ENCODE measurements at regions not wholly inside any gene's neighbourhood (a gene's known extent, or its start where the extent isn't known, plus 50 kb on each side); places are given as distances from the start of the nearest gene placed in this dataset.

GRCh38 chr20:22403022-22403631 lies 181.2 kb downstream of the FOXA2 start (continued):
- TF ChIP-seq ZFP90 (CRISPR knock-in tag; IDR thresholded peaks at IDR 0.05; ENCODE audit: borderline replicate concordance) (0 out of 2 replicates have a peak, but pooled peaks have one; percentile 74), LRRFIP1 (CRISPR knock-in tag; conservative IDR thresholded peaks at IDR 0.05) (no peak), ZUFSP (CRISPR knock-in tag; IDR thresholded peaks at IDR 0.05; ENCODE audit: borderline replicate concordance) (no peak), NCOA2 (CRISPR knock-in tag; IDR thresholded peaks at IDR 0.05) (peak; percentile 31; the same call in 1 of the 2 replicates), SOX6 (IDR thresholded peaks at IDR 0.05) (no peak), SOX6 (CRISPR knock-in tag; IDR thresholded peaks at IDR 0.05) (peak; percentile 89), JARID2 (CRISPR knock-in tag; IDR thresholded peaks at IDR 0.05; ENCODE audit: insufficient replicate concordance) (no peak), SOX13 (IDR thresholded peaks at IDR 0.05) (peak; percentile 85), SOX13 (CRISPR knock-in tag; conservative IDR thresholded peaks at IDR 0.05 in 1 of 2, IDR thresholded peaks at IDR 0.05 in 1 of 2) (peak in 1 of 2 experiments; percentile 99; a peak in 2 of 4 replicates), HOXA3 (CRISPR knock-in tag; IDR thresholded peaks at IDR 0.05) (no peak), ZNF639 (CRISPR knock-in tag; conservative IDR thresholded peaks at IDR 0.05) (peak; percentile 47; the same call in 1 of the 2 replicates), FOXP4 (CRISPR knock-in tag; IDR thresholded peaks at IDR 0.05) (no peak), NCOA1 (CRISPR knock-in tag; IDR thresholded peaks at IDR 0.05) (0 out of 2 replicates have a peak, but pooled peaks have one; percentile 19), CBX2 (IDR thresholded peaks at IDR 0.05; ENCODE audit: low read depth, low read length) (no peak), CBX2 (CRISPR knock-in tag; IDR thresholded peaks at IDR 0.05; ENCODE audit: low read depth) (0 out of 2 replicates have a peak, but pooled peaks have one; percentile 55), ZKSCAN8 (CRISPR knock-in tag; IDR thresholded peaks at IDR 0.05; ENCODE audit: borderline replicate concordance) (peak; percentile 56; the same call in 1 of the 2 replicates), ZFX (CRISPR knock-in tag; IDR thresholded peaks at IDR 0.05; ENCODE audit: low read depth) (no peak), ZNF513 (CRISPR knock-in tag; conservative IDR thresholded peaks at IDR 0.05) (0 out of 2 replicates have a peak, but pooled peaks have one; percentile 25), RBM39 (IDR thresholded peaks at IDR 0.05; ENCODE audit: low read depth, low read length, poor library complexity, severe bottlenecking) (no peak), BRD4 (CRISPR knock-in tag; IDR thresholded peaks at IDR 0.05) (0 out of 2 replicates have a peak, but pooled peaks have one; percentile 7), SOX5 (CRISPR knock-in tag; IDR thresholded peaks at IDR 0.05; ENCODE audit: borderline replicate concordance) (peak; percentile 88)

All from HepG2 (cell line).